ENCODE measurements at regions not wholly inside any gene's neighbourhood (a gene's known extent, or its start where the extent isn't known, plus 50 kb on each side); places are given as distances from the start of the nearest gene placed in this dataset.
A peak's percentile ranks its signal among the peaks of the same experiment; 100 is the strongest.

DNA sequence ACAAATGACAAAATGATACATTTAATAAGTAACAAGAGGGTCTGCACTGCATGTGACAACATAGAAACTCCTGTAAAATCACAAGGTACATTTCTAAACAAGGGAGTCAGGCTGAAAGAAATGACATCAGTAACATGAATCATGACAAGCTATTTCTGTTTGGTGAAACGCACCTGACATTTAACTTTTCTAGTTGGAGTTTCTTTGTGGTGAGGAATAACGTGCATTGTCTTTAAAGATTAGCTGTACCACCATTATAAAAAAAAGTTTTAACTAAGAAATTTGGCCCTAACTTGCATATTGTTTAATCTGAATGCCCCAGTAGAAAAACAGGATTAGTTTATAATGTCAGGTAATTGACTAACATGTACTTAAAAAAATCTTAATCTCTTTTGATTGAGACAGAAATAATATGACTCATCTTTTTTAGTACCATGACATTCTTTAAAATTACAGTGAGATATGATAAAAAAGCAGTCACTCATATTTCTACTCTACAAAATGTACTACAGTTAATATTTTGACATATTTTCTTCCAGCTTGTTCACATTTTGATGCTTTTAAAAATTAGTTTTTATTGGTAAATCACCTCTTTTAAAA lies 418.2 kb downstream of the KLF12 start:
- DNase-seq (ENCODE audit: low read depth in 2 of 2): no peak

DNA sequence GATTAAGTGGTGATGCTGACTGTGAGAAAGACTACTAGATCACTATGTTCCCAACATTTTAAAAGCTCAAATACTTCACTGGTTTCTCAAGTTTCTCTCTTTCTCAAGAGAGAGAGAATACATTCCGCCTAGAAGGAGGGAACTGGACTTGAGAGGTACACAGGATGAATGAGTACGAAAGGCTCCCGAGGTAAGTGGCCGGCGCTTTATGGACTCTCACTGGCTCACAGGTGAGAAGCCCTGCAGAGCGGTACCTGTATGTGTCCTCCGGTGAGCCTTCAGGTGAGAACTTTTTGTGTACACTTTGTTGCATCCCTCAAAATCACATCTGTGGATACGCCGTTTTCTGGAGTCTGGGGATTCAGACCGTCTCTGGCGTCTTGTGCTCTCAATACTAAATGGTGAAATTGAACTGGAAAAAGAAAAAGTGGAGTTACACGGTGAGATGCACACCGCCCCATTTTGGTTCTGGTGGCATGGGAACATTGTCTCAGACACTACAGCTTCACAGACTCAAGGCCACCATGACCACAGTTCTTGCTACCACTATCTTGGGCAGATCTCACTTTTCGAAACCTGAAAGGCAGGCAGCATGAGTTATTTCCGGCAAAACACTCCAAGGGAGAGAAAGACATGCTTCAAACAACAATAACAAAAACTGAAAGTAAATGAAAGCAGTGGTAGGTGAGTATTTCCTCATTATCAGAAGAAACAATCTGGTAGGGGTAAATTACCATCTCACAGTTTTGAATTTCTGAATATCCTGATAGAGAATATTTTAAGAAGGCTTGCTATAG lies 418.9 kb downstream of the KLF12 start:
- peak; percentile 23 to 44 for DNase-seq (ENCODE audit: low read depth in 2 of 2)

DNA sequence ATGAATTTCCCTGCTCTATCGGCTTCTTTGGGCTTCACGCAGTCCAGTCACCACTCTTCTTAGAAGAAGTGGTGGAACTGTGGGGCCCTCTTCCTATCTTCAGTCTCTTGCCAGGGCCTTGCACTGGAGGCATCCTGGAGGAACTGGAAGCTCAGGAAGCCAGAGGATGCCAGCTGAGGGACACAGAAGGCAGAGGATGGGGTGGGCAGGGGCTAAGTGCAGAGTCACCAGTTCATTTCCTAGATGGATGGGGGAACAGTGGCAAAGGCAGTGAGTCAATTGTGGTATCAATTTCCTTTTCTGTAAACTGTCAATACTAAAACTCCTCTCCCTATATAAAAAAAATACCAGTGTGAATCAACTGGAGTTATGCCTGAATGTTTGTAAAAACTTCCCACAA lies 419.7 kb downstream of the KLF12 start:
- no peak for DNase-seq (ENCODE audit: low read depth in 2 of 2)

DNA sequence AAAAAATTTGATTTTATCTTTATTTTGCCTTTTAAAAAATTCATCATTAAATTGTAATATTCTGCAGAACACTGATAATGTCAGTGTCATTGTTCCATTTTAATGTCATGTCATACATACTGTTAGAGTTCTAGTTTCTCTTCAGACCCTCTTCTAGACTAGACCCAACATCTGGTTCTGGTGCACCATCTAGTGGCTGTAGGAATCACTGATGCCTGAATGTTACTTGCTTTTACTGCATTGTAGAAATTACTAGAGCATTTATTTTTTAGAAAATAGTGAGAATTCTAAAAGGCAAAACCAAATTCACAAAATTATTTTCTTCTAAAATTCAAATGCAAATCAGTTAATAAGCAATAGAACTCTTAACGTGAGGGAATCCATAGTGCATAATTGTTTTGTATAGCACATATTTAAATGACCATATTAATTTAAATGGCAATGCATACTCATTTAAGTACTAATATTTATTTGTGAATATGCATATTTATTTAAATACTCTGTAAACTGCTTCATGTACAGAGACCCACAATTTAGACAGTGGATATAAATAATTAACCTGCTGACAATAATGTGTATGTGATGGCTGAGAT lies 425.7 kb downstream of the KLF12 start:
- peak; percentile 14 to 36 for DNase-seq (ENCODE audit: low read depth in 2 of 2)

DNA sequence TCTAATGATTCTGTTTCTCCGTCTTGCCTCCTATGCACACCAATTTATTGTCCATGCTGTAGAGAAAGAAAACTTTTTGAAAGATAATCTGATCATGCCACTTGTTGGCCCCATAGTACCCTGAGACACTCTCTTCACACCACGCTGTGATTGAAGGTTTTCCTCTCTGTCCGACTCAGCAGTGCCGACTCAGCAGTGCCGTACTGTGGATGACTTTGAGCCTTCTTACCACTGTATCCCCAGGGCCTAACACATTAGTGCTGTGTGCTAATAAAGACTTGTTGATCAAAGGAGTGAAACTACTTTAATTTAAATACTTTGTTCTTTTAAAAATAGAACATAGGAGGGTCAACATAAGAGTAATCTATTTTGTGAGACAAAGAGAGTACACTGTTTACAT lies 429.6 kb downstream of the KLF12 start:
- DNase-seq (ENCODE audit: low read depth in 2 of 2): no peak

DNA sequence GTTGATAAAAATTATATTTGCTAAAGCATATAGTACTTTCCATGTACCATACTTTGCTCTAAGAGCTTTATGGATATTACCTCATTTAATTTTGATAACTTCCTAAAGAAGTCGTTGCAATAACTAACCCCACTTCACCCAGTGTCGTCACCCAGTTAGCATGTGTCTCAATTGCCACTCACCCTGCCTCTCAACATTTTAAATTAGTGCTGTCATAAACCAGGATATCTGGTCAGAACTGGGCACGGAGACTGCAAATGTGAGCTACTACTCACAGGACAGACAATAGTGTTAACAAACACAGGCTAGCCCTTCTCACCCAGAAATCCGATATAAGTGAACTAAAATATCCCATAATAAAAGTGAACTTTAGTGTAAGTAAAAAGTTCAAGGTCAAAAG lies 430.6 kb downstream of the KLF12 start:
- DNase-seq (ENCODE audit: low read depth in 2 of 2): no peak

DNA sequence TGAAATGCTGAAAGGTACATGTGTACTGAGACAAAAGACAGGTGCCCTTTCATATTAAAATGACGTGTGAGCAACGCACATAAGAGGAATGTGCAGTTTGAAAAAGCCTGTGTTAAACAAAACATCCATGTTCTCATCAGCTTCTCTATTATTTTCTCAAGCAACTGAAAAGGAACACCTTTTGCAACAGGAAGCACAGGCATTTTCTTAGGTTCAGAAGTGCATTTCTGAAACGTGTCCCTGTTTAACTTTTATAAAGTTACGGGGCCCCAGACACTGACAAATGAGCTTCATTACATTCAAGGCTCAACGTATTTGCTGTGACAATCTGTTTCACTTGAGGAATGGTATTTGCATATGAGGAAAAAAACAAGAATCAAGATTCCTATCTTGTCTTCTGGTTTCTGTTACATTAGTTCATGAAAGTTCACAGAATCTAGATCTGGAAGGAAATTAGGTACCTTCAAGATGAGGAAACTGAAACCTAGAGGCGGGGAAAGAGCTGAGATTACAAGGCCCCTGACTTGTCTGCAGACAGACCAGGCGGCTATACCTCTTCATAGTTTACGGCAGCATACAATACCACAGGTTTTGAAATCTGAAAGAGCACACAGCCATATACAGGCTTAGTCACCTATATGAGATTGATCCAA lies 431.7 kb downstream of the KLF12 start:
- peak in 1 of 2 donors; percentile 28 for DNase-seq (ENCODE audit: low read depth in 2 of 2)

DNA sequence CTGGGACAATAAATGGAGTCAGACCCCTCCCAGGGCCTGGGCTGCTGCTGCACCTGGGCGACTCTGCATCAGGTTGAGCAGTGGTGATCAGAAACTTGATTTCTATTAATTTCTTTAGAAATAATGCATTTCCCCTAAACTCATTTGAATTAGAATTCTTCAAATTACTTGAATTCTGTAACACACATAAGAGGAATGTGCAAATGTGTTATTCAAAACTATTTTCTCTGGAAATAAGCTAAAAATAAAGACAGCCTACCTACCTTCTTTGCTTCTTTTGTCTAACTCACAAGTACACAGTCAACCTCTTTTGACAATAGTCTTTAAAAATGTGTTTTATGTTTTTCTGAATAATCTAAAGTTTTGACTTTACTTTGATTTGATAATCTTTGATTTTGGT lies 433.0 kb downstream of the KLF12 start:
- no peak for DNase-seq (ENCODE audit: low read depth in 2 of 2)

DNA sequence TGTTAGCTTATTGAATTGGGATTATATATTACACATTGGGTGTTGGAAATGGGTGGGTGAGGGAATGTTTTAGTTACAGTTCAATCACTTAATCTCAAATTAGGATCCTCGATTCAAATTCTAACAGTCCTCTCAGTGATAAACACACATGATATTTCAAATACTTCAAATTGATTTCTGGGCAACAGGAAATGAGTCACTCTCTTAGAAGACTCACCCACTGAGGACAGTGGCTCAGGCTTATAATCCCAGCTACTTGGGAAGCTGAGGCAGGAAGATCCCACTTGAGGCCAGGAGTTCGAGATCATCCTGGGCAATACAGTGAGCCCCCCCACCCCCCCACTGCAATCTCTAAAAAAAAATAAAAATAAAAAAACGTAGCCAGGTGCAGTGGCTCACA lies 435.3 kb downstream of the KLF12 start:
- DNase-seq (ENCODE audit: low read depth in 2 of 2): no peak

DNA sequence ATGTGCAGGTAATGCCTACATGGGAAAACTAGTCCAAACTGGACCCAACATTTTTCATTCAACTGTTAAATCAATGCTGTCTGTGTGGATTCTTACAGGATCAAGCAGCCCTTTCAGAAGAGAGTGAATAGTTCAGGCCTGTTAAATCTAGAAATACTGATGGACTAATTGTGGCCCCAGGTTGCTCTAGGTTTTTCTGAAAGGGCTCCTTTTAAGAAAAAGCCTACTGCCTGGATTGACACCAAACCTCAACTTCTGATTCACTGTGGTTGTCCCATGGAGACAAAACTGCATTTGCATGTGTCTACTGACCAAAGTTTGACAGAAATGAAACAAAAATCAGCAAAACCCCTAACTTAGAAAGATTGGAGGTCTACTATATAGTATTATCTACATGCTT lies 437.0 kb downstream of the KLF12 start:
- DNase-seq (ENCODE audit: low read depth in 2 of 2): no peak

DNA sequence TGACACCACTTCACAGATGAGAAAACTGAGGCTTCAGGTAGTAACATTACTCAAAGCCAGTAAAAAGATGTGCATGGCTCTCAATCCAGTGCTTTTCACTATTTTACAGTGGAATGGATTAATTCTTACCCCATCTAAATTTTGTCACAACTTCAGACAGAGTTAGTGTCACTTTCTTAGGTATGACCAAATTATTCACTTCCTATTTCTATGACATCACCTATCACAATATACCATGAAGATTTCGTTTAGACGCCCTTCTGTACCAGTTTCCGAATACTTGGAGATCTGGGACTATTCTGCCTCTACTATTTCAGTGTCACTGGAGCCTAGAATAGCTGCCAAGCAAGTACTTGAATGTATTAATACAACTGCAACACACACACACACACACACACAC lies 437.5 kb downstream of the KLF12 start:
- DNase-seq (ENCODE audit: low read depth in 2 of 2): no peak

DNA sequence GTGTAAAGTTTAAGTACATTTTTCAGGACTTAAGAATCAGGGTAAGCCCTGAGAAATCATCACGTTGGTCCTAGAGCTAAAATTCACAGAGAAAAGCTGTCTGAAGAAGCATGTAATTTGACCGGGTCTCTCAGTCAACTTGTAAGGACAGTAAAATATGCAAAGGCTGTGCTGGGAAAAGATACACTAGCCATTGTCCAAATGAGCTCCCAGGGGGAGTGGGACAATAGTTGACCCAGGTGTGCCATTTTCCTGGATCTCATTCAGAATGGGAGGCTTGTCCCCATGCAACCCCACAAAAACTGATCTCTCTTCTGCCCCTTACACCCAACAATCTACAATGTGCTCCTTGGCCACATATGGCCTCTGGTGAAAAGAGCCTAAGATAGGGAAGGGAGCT lies 437.9 kb downstream of the KLF12 start:
- no peak for DNase-seq (ENCODE audit: low read depth in 2 of 2)

DNA sequence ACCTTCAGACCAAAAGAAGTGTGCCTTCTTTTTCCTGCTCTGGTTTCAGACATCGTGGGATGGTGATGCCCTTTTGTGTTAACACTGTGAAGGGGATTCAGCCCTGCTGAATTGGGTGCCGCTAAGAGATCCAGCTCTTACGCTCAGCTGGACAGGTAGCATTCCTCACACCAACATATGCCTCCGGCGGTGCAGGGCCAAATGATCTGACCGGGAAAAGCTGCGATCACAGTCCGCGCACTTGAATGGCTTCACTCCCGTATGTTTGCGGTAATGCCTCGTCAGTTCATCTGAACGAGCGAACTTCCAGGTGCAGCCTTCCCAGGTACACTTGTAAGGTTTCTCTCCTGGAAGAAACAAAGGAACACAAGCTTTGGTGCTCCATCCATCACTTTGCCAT lies 438.9 kb downstream of the KLF12 start:
- no peak for DNase-seq (ENCODE audit: low read depth in 2 of 2)

DNA sequence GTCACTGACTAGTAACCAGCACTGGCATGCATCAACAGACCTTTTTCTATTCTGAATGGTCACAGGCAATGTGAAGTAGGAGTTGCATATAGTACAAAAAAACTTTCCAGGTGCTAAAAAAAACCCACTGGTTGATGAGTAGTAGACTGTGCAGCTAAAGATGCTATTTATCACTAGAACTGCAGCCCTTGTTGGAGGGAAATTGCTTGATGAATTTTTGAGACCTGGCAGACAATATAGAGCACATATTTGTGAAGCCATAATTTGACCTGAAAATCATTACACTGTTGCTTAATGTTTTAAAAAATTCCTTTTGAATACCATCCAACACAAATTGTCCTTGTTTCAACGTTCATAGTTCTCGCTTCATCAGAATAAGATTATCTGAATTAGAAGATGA lies 441.0 kb downstream of the KLF12 start:
- no peak for DNase-seq (ENCODE audit: low read depth in 2 of 2)

DNA sequence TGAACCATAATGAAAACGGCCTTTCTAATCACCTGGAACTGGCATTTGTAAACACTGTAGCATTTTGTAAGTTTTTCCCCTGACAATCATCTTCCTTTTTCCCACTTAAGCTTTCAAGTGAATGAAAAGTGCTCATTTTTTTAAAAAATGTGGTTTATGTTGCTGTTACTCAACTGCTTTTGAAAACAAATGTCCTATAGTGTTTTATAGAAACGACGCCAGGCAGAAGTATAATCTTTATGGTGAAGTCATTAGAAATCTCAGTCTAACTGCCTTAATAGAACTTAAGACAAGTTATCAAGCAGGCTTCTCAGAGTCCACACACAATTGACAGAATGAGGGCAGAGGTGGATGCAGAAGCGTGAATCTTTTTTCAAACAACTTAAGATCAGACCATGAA lies 442.3 kb downstream of the KLF12 start:
- no peak for DNase-seq (ENCODE audit: low read depth in 2 of 2)

DNA sequence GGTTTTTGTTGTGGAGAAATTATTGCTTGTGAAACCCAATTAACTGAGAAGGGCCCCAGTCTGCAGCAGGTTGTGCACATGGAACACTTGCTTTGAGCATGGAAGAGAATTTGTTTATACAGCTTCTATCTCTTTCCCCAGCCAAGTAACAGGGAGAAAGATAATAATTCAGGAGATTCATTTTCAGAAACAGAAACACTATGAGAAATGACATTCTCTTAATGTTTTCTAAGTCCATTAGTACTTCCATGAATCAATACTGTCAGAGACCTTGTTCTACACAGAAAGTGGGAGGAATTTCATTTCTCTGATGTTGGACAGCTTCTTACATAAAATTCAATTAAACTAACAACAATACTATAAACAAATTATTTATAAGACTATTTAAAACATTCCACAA lies 446.3 kb downstream of the KLF12 start:
- DNase-seq (ENCODE audit: low read depth in 2 of 2): no peak

DNA sequence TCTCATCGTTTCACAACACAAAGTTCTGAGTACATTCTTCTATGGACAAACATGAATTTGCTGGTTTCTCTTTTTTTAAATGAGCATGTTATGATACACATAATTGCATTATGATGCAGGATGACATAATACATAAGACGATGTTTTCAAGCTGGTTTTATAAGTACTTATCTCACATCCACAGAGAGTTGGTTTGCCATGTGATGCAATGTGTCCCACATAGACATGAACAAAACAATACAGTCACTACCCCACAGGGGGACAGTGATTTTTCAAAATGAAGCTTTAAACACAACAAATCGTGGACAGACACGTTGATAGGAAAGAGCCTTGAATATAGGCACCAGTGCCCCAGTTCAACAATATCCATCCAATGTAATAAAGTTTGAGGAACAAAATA lies 447.1 kb downstream of the KLF12 start:
- DNase-seq (ENCODE audit: low read depth in 2 of 2): no peak

DNA sequence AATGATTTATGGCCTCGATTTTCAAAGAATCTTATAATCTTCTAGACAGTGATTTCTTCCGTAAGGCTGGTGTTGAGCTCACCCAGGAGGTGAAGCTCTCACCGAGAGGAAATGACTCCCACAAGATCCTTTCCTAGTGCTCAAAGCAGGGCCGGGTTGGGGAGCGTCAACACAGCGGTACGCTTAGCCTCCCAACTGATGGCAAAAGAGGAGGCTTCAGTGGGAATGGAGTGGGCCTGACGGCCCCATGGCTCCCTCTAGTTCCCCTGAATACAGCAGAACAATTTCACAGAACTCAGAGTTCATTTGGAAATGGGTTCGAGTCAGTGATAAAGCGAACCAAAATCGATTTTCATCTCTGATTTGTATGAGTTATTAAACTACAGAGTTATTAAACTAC lies 449.5 kb downstream of the KLF12 start:
- no peak for DNase-seq (ENCODE audit: low read depth in 2 of 2)

DNA sequence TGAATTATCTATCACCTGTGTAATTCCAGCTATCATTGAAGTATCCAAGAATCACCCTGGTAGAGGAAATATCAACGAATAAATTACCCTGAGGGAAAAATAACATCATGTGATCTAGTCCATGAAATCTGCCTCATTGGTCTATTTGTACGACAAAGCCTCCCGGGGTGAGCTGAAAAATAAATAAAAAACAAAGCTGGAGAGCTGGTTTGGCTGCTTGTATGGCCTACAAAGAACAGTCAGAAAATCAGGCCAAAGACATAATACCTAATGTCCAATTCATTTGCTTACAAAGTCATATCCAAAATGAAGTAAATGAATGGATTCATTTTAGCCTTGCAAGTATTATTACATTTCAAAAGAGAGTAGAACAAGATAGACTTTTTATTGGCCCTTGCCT lies 449.9 kb downstream of the KLF12 start:
- DNase-seq (ENCODE audit: low read depth in 2 of 2): no peak

DNA sequence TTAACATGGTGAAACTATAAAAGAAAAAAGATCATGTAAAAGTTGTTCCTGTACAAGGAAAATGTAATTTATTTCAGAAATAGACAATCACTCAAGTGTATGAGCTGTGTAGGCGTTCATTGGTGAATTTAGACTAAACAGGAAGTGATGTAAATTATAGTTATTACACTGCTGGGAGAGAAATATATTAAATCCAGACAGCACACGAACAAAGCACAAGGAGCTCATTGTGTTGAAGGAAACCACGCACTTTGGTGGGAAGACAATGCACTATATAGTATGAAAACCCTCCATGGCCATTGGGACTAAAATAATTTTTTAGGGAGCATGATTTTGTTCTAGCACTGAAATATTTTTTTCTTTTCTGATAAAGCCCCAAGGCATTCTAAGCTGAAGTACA lies 450.5 kb downstream of the KLF12 start:
- no peak for DNase-seq (ENCODE audit: low read depth in 2 of 2)

DNA sequence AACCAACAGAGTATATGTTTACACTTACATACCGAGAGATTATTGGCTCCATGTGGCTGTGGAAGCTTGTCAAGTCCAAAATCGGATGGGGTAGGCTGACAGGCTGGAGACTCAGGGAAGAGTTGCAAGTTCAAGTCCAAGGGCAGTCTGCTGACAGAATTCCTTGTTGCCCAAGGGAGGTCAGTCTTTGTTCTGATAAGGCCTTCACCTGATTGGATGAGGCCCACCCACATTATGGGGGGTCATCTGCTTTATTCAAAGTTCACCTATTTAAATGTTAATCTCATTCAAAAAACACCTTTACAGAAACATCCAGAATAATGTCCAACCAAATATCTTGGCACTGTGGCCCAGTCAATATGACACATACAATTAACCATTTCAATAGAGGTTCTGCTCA lies 452.4 kb downstream of the KLF12 start:
- DNase-seq (ENCODE audit: low read depth in 2 of 2): no peak

DNA sequence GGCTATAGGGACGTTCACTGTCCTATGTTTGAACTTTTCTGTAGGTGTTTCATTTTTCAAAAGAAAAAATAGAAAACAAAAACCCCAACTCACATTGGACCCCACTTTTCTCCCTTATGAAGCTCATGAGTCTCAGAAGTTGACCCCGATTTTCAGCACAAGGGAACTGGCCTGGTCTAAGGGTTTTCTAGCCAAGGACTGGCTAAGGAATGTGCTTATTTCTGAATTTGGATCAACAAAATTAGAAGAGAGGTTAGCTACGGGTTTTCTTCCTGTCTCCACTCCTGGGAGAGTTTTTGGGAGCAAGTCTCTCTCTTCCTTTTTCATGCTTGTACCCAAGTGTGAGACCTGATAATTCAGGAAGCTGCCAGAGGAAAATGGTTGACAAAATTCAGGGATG lies 453.2 kb downstream of the KLF12 start:
- DNase-seq (ENCODE audit: low read depth in 2 of 2): no peak

DNA sequence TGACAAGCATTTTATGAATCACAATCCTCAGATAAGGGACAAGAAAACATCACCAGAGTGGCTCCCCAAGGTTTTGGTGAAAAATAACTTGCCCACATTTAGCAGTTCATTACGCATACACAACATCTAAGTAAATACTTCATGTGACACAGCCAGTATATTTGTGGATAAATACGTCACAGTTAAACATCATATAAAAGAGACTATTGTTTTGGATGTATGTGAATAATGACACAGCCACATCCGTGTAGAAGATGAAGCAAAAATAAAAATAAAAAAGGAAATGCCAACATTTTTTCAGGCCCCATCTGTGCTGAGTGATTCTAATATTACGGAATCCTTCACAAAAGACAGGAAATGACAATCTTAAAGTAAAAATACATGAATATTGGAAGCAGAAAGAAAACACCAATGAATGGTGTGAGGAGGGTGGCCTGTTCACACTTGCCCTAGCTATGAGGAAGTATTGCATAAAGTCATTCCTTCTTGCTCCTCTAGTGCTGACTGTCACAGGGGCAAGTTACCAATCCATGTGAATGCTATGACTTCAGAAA lies 457.1 kb downstream of the KLF12 start:
- no peak for DNase-seq (ENCODE audit: low read depth in 2 of 2)

All from activated CD8-positive, alpha-beta memory T cell treated with anti-CD3 and anti-CD28 coated beads for 4 hours (primary cell).